ENCODE measurements at regions not wholly inside any gene's neighbourhood (a gene's known extent, or its start where the extent isn't known, plus 50 kb on each side); places are given as distances from the start of the nearest gene placed in this dataset.

- Histone ChIP-seq H3K27ac (no peak overlapping the region), H3K27me3 (peaks cover 35% of the 10 kb centered on the region), H3K36me3 (no peaks in the 10 kb centered on the region), H3K4me1 (peaks cover 0 to 15% (median 6%) of the 10 kb centered on the region in 3 donors), H3K4me3 (no peak overlapping the region), H3K9me3 (no peaks in the 10 kb centered on the region)
- no peak for TF ChIP-seq POLR2A (IDR thresholded peaks at IDR 0.05)
- TF ChIP-seq CTCF (IDR thresholded peaks at IDR 0.05), result no peak
- TF ChIP-seq POLR2AphosphoS5 (IDR thresholded peaks at IDR 0.05), result no peak
- TF ChIP-seq EP300 (IDR thresholded peaks at IDR 0.05), result no peak
- ATAC-seq, result no peak
- 75 to 80% methylated on average over 4 to 5 of the region's 5 CpGs for WGBS, 2 donors (ENCODE audit: low coverage in 1 of 2)
Observed at GRCh38 chr14:54223831-54224402, 172.9 kb upstream of the CDKN3 start.

GRCh38 chr14:54225457-54226060 lies 171.2 kb upstream of the CDKN3 start:
- Histone ChIP-seq H3K9me3 (no peaks in the 10 kb centered on the region), H3K36me3 (no peaks in the 10 kb centered on the region), H3K4me1 (peaks cover 0 to 5% (median 0%) of the 10 kb centered on the region in 3 donors), H3K27me3 (peaks cover 19% of the 10 kb centered on the region), H3K4me3 (no peak overlapping the region), H3K27ac (no peak overlapping the region)
- TF ChIP-seq POLR2AphosphoS5 (IDR thresholded peaks at IDR 0.05), result no peak
- no peak for TF ChIP-seq CTCF (IDR thresholded peaks at IDR 0.05)
- no peak for TF ChIP-seq EP300 (IDR thresholded peaks at IDR 0.05)
- no peak for TF ChIP-seq POLR2A (IDR thresholded peaks at IDR 0.05)
- WGBS, 2 donors (ENCODE audit: low coverage in 1 of 2), result 18 to 22% methylated on average over 7 of the region's 7 CpGs
- ATAC-seq, result no peak

GRCh38 chr14:54226103-54226502 lies 170.7 kb upstream of the CDKN3 start:
- H3K27ac ChIP-seq, result no peak overlapping the region
- no peak for TF ChIP-seq POLR2A (IDR thresholded peaks at IDR 0.05)
- TF ChIP-seq CTCF (IDR thresholded peaks at IDR 0.05), result no peak
- TF ChIP-seq EP300 (IDR thresholded peaks at IDR 0.05), result no peak
- TF ChIP-seq POLR2AphosphoS5 (IDR thresholded peaks at IDR 0.05), result no peak
- peaks cover 19% of the 10 kb centered on the region for H3K27me3 ChIP-seq
- no peak overlapping the region for H3K4me3 ChIP-seq
- H3K36me3 ChIP-seq, result no peaks in the 10 kb centered on the region
- H3K4me1 ChIP-seq, result no peaks in the 10 kb centered on the region
- no peak for ATAC-seq
- H3K9me3 ChIP-seq, result no peaks in the 10 kb centered on the region
- 73 to 81% methylated on average over 2 of the region's 2 CpGs for WGBS, 2 donors (ENCODE audit: low coverage in 1 of 2)

- no peak for TF ChIP-seq POLR2AphosphoS5 (IDR thresholded peaks at IDR 0.05)
- TF ChIP-seq POLR2A (IDR thresholded peaks at IDR 0.05), result no peak
- no peak for TF ChIP-seq CTCF (IDR thresholded peaks at IDR 0.05)
- no peak for TF ChIP-seq EP300 (IDR thresholded peaks at IDR 0.05)
- no peaks in the 10 kb centered on the region for H3K9me3 ChIP-seq
- whole genome bisulfite sequencing, 2 donors (ENCODE audit: low coverage in 1 of 2), result 79 to 86% methylated on average over 2 of the region's 2 CpGs
Observed at GRCh38 chr14:54226558-54226957, 170.2 kb upstream of the CDKN3 start.

GRCh38 chr14:54229136-54229535 lies 167.7 kb upstream of the CDKN3 start:
- TF ChIP-seq CTCF (IDR thresholded peaks at IDR 0.05) (no peak), EP300 (IDR thresholded peaks at IDR 0.05) (no peak), POLR2A (IDR thresholded peaks at IDR 0.05) (no peak), POLR2AphosphoS5 (IDR thresholded peaks at IDR 0.05) (no peak)
- Histone ChIP-seq H3K36me3 (no peaks in the 10 kb centered on the region), H3K4me1 (no peaks in the 10 kb centered on the region), H3K4me3 (no peak overlapping the region), H3K27ac (no peak overlapping the region), H3K9me3 (peaks cover 0 to 6% (median 0%) of the 10 kb centered on the region in 3 donors), H3K27me3 (no peaks in the 10 kb centered on the region)
- no peak for ATAC-seq
- 64 to 80% methylated on average over 1 of the region's 1 CpG for whole genome bisulfite sequencing, 2 donors (ENCODE audit: low coverage in 1 of 2)

More at GRCh38 chr14:54226558-54226957, 170.2 kb upstream of the CDKN3 start:
- Histone ChIP-seq H3K36me3 (no peaks in the 10 kb centered on the region), H3K27ac (no peak overlapping the region), H3K4me3 (no peak overlapping the region), H3K4me1 (no peaks in the 10 kb centered on the region), H3K27me3 (peaks cover 19% of the 10 kb centered on the region)
- no peak for ATAC-seq
